GM23248 (cell line): ENCODE measurements at regions not wholly inside any gene's neighbourhood (a gene's known extent, or its start where the extent isn't known, plus 50 kb on each side); places are given as distances from the start of the nearest gene placed in this dataset.

ENCODE experiments used
- EZH2 ChIP-seq: fragments of 200-600 bp; sonication (generic); IDR thresholded peaks from 2 replicates; pipeline ENCODE4 v1.6.1; 2018; ENCODE audit warnings: antibody characterized with exemption, mild to moderate bottlenecking; ENCODE audit not compliant: insufficient read depth, poor library complexity, severe bottlenecking
- EZH2phosphoT487 ChIP-seq: fragments of 200-600 bp; sonication (generic); IDR thresholded peaks from 2 replicates; pipeline ENCODE4 v1.6.1; 2018; ENCODE audit warnings: antibody characterized with exemption, moderate library complexity, mild to moderate bottlenecking, low read depth; ENCODE audit not compliant: insufficient read depth

DNA sequence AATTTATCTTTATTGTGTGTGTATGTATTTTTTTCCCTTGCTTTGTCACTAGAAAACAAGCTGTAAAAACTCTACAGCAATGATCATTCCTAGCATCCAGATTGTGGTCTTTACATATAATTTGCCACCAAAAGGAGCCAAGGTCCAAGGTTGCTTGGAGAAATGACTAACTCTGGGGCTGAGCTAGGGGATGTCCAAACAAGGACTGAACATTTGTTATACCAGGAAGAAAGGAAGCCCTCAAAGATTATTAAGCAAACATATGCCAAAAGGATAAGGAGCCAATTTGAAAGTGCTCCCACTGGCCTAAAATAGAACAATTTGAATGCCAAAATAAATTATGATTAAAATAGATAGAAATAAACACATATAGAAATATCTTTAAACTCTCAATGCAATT lies 293.3 kb downstream of the ZIC1 start:
- TF ChIP-seq EZH2 (no peak), EZH2phosphoT487 (no peak)
